Natural killer cell (primary cell): ENCODE measurements at regions not wholly inside any gene's neighbourhood (a gene's known extent, or its start where the extent isn't known, plus 50 kb on each side); places are given as distances from the start of the nearest gene placed in this dataset.

Experiments used
- ATAC-seq, 3 donors: fragments of 150-1000 bp in 2 of 3; fragments of 200-7000 bp in 1 of 3; cut with Tn5 transposase; 1 replicate in 1 of 3; 2 replicates in 2 of 3; pipeline ENCODE4 v1.10.0; 2021; ENCODE audit warnings: mild to moderate bottlenecking in 2 of 3, moderate library complexity in 2 of 3
- DNase-seq, 2 donors: peaks; one replicate each; pipeline versions ENCODE4 v3.0.0 to v3.0.0-alpha.2; 2013 to 2021; ENCODE audit warnings: mixed read lengths in 1 of 2
- H3K27ac ChIP-seq: one replicate; pipeline ENCODE4 v1.5.1; 2013; ENCODE audit warnings: mild to moderate bottlenecking, low read length
- H3K27me3 ChIP-seq: one replicate; pipeline ENCODE4 v1.6.1; 2013; ENCODE audit warnings: low read length; ENCODE audit not compliant: control insufficient read depth, insufficient read depth
- H3K36me3 ChIP-seq: one replicate; pipeline ENCODE4 v1.6.1; 2013; ENCODE audit warnings: low read length; ENCODE audit not compliant: control insufficient read depth, insufficient read depth
- H3K4me1 ChIP-seq: one replicate; pipeline ENCODE4 v1.6.1; 2013; ENCODE audit warnings: low read length; ENCODE audit not compliant: control insufficient read depth, insufficient read depth
- H3K4me3 ChIP-seq: one replicate; pipeline ENCODE4 v1.5.1; 2013; ENCODE audit warnings: low read length
- H3K9me3 ChIP-seq: one replicate; pipeline ENCODE4 v1.6.1; 2013; ENCODE audit warnings: low read length; ENCODE audit not compliant: control insufficient read depth, insufficient read depth
- H3K27ac Mint-ChIP-seq, 2 donors: one replicate each; pipeline ENCODE4 v1.8.0; 2022; ENCODE audit warnings: mild to moderate bottlenecking in 2 of 2, mixed read lengths in 2 of 2, moderate library complexity in 1 of 2
- H3K27me3 Mint-ChIP-seq, 2 donors: one replicate each; pipeline ENCODE4 v1.8.0; 2022; ENCODE audit warnings: low read depth in 2 of 2, mixed read lengths in 2 of 2
- H3K36me3 Mint-ChIP-seq: one replicate; pipeline ENCODE4 v1.8.0; 2022; ENCODE audit warnings: mixed read lengths
- H3K4me1 Mint-ChIP-seq, 2 donors: one replicate each; pipeline ENCODE4 v1.8.0; 2022; ENCODE audit warnings: mixed read lengths in 2 of 2
- H3K4me3 Mint-ChIP-seq: one replicate; pipeline ENCODE4 v1.8.0; 2022; ENCODE audit warnings: mild to moderate bottlenecking, moderate library complexity, mixed read lengths
- H3K9me3 Mint-ChIP-seq, 2 donors: one replicate each; pipeline ENCODE4 v1.8.0; 2022; ENCODE audit warnings: mixed read lengths in 2 of 2
- CTCF ChIP-seq: fragments of 200-600 bp; IDR thresholded peaks from one replicate; pipeline ENCODE4 v1.8.0; 2022; ENCODE audit warnings: antibody characterized with exemption
- WGBS: methylation state at CpG from one replicate; pipeline ENCODE4 v1.1.7; 2013; ENCODE audit warnings: missing lambda C conversion rate; ENCODE audit not compliant: insufficient coverage; 5-methylcytosine and 5-hydroxymethylcytosine counted together
- intact Hi-C: fragments of 100-400 bp; cut with micrococcal nuclease; formaldehyde crosslinking; loops from one replicate; pipeline ENCODE4 v1.14.2; 2022

- Histone ChIP-seq H3K9me3 (no peaks in the 10 kb centered on the region), H3K27me3 (no peaks in the 10 kb centered on the region), H3K4me1 (no peaks in the 10 kb centered on the region), H3K27ac (no peak overlapping the region), H3K4me3 (no peak overlapping the region), H3K36me3 (no peaks in the 10 kb centered on the region)
- Mint-ChIP-seq H3K4me3 (no peak overlapping the region), H3K36me3 (no peaks in the 10 kb centered on the region), H3K4me1 (no peaks in the 10 kb centered on the region), H3K27me3 (peaks cover 8 to 9% of the 10 kb centered on the region in 2 donors), H3K9me3 (peaks cover 0 to 2% of the 10 kb centered on the region in 2 donors), H3K27ac (no peak overlapping the region)
- intact Hi-C loops, result no loop called here
- WGBS, result 41% methylated on average over 2 of the region's 3 CpGs
- no peak for TF ChIP-seq CTCF
- DNase-seq (no peak), ATAC-seq (no peak)
Observed at GRCh38 chr18:34592481-34592880, 117.6 kb upstream of the DTNA start.

GRCh38 chr18:34592961-34593382 is 117.1 kb upstream of the DTNA start:
- Histone ChIP-seq H3K4me1 (no peaks in the 10 kb centered on the region), H3K9me3 (no peaks in the 10 kb centered on the region), H3K27ac (no peak overlapping the region), H3K4me3 (no peak overlapping the region), H3K36me3 (no peaks in the 10 kb centered on the region), H3K27me3 (no peaks in the 10 kb centered on the region)
- Mint-ChIP-seq H3K27ac (no peak overlapping the region), H3K36me3 (no peaks in the 10 kb centered on the region), H3K4me1 (no peaks in the 10 kb centered on the region), H3K9me3 (peaks cover 0 to 2% of the 10 kb centered on the region in 2 donors), H3K27me3 (peaks cover 8 to 9% of the 10 kb centered on the region in 2 donors), H3K4me3 (no peak overlapping the region)
- ATAC-seq, result no peak
- intact Hi-C loops, result no loop called here
- 47% methylated on average over 8 of the region's 8 CpGs for WGBS
- DNase-seq, result no peak
- no peak for TF ChIP-seq CTCF

GRCh38 chr18:34594266-34594665 is 115.8 kb upstream of the DTNA start:
- no peak for TF ChIP-seq CTCF
- WGBS, result 87% methylated on average over 1 of the region's 1 CpG
- intact Hi-C loops, result no loop called here
- no peak overlapping the region for H3K4me3 ChIP-seq
- Mint-ChIP-seq H3K27ac (no peak overlapping the region), H3K9me3 (no peaks in the 10 kb centered on the region), H3K36me3 (no peaks in the 10 kb centered on the region), H3K4me1 (no peaks in the 10 kb centered on the region), H3K4me3 (no peak overlapping the region), H3K27me3 (peaks cover 4 to 9% of the 10 kb centered on the region in 2 donors)
- H3K9me3 ChIP-seq, result no peaks in the 10 kb centered on the region
- no peaks in the 10 kb centered on the region for H3K36me3 ChIP-seq
- no peaks in the 10 kb centered on the region for H3K4me1 ChIP-seq
- H3K27me3 ChIP-seq, result no peaks in the 10 kb centered on the region
- ATAC-seq (no peak), DNase-seq (no peak)
- H3K27ac ChIP-seq, result no peak overlapping the region

GRCh38 chr18:34595690-34596089 is 114.4 kb upstream of the DTNA start:
- intact Hi-C loops, result no loop called here
- no peak for TF ChIP-seq CTCF
- Mint-ChIP-seq H3K36me3 (no peaks in the 10 kb centered on the region), H3K9me3 (no peaks in the 10 kb centered on the region), H3K27me3 (peaks cover 4 to 9% of the 10 kb centered on the region in 2 donors), H3K27ac (no peak overlapping the region), H3K4me1 (no peaks in the 10 kb centered on the region), H3K4me3 (no peak overlapping the region)
- no peak for DNase-seq
- Histone ChIP-seq H3K4me3 (no peak overlapping the region), H3K27ac (no peak overlapping the region), H3K27me3 (no peaks in the 10 kb centered on the region), H3K9me3 (no peaks in the 10 kb centered on the region), H3K36me3 (no peaks in the 10 kb centered on the region), H3K4me1 (no peaks in the 10 kb centered on the region)
- WGBS, result no CpG with 5 or more reads among the region's 2 CpGs
- ATAC-seq, result no peak
